HG02840 (cell line): ENCODE measurements at regions not wholly inside any gene's neighbourhood (a gene's known extent, or its start where the extent isn't known, plus 50 kb on each side); places are given as distances from the start of the nearest gene placed in this dataset.
"Not testable (repeated sequence)": the region's sequence is repeated elsewhere in the genome, so short reads cannot be mapped to it uniquely, and the experiment has no call there.

Experiments
- ATAC-seq: cut with Tn5 transposase; IDR thresholded peaks from one replicate; pipeline ENCODE4 v1.9.1; 2021; ENCODE audit warnings: mild to moderate bottlenecking, moderate library complexity, moderate number of reproducible peaks; ENCODE audit not compliant: unreplicated experiment, low FRiP score

DNA sequence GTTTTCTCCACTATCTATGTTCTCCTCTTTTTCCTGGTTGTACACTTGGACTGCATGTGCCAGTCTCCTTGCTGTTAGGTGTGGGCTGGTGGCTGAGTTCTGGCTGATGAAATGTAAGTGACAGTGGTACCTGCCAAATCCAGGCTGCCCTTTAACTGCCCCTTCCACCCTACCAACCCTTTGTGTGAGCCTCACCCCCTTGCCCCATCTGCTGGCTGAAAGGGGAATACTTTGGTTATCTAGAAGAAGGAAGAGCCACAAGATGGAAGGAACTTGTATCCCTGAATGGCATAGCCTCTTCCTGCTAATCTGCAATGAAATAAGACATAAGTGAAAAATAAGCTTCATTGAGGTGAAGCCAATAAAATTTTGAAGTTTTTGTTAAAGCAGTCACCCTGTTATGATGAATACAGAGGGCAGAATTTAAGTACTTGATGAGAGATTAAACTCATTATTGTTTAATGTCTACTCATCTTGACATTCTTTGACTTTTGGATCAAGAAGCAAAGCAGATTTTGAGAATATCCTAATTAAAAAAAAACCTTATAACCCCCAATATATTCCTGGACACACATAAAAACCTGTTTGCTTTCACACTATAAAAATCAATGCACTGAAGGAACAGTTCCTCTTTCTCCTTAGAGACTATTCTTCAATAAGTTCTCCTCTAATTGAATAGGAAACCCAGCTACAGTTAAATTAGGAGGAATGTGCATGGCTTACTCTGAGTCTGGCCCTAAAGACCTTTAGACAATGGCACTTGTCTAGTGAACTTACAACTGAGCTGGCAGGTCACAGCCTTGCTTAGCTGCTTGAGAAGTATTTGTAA is 262.6 kb upstream of the BTG1 start:
- ATAC-seq: no peak

DNA sequence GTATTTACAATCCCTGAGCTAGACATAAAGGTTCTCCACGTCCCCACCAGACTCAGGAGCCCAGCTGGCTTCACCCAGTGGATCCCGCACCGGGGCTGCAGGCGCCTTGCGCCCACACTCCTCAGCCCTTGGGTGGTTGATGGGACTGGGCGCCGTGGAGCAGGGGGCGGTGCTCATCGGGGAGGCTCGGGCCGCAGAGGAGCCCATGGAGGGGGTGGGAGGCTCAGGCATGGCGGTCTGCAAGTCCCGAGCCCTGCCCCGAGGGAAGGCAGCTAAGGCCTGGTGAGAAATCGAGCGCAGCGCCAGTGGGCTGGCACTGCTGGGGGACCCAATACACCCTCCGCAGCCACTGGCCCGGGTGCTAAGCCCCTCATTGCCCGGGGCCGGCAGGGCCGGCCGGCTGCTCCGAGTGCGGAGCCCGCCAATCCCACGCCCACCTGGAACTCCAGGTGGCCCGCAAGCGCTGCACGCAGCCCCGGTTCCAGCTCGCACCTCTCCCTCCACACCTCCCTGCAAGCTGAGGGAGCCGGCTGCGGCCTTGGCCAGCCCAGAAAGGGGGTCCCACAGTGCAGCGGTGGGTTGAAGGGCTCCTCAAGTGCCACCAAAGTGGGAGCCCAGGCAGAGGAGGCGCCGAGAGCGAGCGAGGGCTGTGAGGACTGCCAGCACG is 260.9 kb upstream of the BTG1 start:
- not testable (repeated sequence) for ATAC-seq

DNA sequence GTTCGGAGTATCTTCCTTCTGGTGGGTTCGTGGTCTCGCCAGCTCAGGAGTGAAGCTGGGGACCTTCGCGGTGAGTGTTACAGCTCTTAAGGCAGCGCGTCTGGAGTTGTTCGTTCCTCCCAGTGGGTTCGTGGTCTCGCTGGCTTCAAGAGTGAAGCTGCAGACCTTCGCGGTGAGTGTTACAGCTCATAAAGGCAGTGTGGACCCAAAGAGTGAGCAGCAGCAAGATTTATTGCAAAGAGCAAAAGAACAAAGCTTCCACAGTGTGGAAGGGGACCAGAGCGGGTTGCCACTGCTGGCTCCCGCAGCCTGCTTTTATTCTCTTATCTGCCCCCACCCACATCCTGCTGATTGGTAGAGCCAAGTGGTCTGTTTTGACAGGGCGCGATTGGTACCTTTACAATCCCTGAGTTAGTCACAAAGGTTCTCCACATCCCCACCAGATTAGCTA is 260.2 kb upstream of the BTG1 start:
- ATAC-seq: not testable (repeated sequence)

DNA sequence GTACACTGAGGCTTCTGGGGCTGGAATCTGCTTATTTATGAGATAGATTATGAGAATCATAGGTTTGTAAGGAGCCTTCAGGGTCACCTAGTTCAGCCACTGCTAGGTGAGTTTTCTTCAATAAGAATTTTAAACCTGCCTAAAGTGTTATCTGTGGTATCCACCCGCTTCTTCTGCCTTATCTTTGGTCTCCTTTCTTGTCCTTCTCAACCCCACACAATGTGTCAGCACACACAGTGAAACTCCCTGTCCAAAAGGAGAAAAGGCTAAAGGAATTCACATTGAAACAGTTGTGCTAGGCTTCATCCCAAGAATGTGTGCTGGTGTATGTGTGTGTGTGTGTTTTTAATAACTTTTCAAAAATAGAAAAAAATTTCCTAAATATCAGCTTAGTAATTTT is 259.3 kb upstream of the BTG1 start:
- ATAC-seq: no peak

DNA sequence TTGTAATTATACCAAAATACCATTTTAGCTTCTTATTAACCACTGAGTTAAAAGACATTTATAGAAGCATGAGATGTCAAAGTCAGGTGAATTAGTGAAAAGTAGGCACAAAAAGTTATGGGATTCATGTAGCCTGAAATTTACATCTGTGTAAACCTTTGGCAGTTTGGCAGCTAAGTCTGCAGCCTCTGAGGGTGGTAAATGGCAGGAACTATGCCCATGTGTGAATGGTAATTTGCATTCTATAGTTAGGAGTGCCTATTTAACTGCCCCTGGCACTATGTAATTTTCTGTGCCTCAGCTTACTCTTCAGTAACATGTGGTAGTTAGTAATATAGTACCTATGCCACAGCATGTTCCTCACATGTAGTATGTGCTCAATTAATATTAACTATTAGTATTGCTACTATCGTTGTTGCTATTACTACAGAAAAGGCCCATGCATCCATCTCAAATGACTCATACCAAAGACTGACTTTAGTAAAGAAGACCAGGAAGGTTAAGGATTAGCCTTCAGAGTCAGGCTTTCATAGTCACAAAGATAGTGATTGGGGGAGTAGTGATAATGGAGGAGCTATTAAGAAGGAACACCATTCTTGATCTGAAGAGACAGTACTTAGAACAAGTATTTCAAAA is 258.7 kb upstream of the BTG1 start:
- no peak for ATAC-seq

DNA sequence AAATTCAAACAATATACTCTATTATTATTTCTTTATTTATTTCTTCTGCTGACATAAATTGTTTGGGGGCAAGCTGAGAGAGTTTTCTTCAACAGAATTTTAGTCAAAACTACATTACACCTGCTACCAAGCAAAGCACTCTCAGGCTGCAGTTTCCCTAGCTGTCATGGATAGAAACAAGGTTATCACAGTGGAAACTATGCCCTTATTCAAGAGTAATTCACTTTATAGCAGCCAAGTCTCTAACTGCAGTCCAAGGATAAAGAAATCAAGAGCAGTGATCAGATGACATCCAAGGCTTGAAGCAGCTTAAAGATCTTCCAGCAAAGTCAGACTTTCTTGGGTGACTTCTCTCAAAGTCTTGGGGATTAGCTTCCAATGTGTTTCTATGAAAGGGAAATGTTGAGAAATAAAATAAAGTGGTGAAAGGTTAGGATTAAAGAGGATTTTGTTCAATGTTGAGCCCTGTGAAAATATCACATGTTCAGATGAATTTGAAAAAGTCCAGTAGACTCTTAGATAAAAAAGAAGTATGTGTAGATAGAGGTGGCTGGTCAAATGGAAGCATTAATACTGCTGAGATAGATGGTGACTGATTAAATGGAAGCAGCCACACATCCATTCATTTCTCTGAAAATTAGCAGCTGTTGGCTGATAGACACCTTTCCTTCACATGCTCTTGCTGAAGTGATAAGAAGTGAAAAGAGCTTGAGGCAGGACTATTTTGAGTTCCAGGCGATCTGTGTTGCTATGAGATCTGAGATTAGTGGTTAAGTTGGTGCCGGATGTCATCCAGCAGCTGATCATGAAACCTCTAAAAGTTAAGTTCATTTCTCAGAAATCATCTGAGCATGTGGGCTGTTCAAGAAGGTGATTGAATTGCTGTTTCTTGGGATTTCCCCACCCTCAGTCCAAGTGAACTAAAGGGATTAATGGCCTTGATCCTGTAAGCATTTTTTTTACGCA is 257.8 kb upstream of the BTG1 start:
- peak; percentile 77 for ATAC-seq

DNA sequence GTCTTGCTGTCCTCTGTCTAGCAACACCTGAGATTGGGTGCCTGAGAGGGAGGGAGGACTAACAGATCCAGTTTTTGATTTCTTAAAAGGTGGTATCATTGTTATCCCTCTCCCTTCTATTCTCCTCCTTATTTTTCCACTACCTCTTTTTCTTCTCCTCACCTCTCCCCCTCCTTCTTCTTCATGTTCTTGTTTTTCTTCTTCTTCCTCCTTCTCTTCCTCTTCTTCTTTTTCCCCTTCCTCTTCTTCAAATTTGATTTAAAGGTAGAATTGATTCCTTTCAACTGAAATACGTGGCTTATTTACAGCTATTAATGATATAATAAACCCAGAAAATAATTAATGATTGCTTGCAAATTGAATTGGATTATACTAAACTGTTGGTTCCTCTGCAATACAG is 256.8 kb upstream of the BTG1 start:
- no peak for ATAC-seq

DNA sequence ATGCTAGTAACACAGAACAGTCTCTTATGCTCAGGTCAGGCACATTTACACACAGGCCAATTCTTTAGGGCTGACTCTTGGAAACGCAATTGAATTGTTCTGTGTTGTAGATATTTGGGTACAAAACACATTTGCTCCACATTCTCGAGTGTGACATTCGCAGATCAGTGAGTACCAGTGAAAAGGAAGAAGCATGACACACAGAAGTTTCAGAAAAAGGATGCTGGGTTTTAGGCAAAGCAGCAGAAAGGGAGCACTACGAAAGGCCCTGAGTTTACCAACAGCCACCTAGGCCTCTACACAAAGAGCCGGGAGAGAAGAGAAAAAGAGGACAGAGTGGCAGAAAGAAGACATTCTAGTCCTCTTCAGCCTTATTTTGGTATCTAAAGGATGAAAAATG is 254.4 kb upstream of the BTG1 start:
- no peak for ATAC-seq

DNA sequence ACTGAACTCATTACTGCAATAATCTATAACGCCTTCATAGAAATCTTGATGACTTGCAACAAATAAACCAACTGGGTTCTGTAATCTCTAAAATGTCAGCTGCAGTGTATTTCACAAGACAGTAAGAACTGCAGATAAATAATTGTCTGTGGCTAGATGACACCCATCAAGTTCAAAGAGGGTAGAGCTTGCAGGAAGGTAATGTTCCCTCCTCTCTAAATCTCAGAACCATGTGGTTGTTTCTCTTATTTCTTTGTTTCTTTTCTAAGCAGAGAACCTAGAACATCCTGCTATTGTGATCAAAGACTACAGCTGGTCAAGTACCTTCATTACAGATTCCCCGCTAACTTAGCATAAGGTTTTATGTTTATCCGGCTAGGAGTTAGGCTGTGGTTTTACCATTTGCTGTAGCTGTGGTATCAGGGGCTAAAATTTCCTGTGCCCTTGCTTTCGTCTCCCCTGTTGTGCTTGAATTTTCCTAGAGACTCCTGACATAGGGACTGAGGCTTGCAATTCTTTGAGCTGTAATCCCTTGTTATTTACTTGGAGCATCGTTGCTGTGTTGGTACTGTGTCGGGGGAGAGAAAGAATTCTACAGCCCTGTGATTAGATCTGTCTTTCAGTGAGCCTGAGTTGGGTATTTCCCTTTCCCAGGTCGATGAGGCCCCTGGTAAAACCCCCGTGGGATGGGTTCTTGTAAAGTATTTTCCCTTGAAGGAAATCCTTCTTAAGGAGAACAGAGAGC is 253.1 kb upstream of the BTG1 start:
- no peak for ATAC-seq

DNA sequence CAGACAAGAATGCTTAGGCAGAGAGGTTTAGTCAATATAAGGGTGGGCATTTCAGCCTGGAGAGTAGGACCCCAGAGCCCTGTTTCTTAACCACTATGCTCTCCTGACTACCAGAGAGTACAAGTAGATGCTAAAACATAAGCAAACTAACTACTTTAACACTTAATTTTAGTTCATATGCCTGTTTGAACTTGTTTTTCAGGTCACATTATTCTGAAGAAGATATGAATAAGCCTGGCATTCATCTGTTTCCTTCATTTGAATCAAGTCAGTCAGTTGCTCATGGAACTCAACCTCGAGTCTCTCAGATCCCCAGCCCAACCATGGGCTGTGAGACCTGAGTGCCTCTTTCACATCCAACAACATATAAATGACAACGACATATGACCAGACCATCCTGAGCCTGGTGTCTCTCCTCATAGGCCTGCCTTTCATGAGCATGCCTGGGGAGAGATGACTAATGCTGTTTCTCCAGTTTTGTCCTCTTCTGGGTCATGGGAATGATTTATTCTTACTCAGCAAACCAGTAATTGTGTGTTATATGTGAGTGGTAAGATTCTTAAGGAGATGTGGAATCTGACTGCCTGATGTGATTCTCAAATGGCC is 251.1 kb upstream of the BTG1 start:
- ATAC-seq: no peak

DNA sequence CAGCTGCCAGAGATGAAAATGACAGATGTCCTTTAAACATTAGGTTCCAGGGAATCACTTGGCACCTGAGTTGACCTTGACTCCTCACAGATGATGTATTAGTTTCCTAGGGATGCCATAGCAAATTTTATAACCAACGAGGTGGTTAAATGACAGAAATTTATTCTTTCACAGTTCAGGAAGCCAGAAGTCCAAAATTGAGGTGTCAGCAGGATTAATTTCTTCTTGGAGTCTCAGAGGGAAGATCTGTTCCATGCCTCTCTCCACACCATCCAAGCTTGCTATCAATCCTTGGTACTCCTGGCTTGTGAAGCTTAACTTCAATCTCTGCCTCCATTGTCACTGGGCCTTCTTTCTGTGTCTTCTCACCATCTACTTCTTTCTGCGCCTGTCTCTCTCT is 249.7 kb upstream of the BTG1 start:
- no peak for ATAC-seq

DNA sequence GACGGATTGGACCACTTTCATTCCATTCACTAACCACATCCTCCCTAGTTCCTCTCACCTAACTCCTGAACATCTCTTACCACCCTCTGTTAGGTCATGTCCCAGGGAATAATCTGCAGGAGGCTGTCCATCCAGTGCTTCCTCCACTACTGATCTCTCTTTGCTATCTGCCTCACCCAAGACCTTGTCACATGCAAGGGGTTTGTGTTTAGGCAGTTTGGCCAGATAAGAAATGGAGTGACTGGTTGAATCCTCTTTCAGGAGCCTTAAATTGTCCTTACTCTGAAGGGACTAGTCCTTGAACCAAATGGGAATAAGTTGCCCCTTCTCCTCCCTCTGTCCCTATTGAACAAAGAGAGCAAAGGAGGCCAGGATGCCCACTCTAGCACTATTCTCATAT is 249.2 kb upstream of the BTG1 start:
- no peak for ATAC-seq

DNA sequence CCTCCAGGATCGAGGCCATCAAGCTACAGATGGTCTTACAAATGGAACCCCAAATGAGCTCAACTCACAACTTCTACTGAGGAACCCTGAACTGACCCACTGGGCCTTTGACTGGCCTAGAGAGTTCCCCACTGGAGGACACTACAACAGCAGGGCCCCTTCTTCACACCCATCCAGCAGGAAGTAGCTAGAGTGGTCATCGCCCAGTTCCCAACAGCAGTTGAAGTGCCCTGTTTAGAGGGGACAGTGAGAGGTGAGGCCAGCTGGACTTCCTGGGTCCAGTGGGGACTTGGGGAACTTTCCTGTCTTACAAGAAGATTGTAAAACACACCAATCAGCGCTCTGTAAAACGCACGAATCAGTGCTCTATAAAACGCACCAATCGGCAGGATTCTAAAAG is 247.9 kb upstream of the BTG1 start:
- ATAC-seq: no peak

DNA sequence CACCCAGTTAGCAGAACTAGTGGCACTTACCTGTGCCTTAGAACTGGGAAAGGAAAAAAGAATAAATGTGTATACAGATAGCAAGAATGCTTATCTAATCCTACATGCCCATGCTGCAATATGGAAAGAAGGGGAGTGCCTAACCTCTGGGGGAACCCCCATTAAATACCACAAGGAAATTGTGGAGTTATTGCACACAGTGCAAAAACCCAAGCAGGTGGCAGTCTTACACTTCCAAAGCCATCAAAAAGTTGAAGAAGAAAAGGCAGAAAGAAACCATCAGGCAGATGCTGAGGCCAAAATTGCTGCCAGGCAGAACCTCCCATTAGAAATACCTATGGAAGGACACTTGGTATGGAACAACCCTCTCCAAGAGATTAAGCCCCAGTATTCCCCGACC is 246.1 kb upstream of the BTG1 start:
- not testable (repeated sequence) for ATAC-seq

DNA sequence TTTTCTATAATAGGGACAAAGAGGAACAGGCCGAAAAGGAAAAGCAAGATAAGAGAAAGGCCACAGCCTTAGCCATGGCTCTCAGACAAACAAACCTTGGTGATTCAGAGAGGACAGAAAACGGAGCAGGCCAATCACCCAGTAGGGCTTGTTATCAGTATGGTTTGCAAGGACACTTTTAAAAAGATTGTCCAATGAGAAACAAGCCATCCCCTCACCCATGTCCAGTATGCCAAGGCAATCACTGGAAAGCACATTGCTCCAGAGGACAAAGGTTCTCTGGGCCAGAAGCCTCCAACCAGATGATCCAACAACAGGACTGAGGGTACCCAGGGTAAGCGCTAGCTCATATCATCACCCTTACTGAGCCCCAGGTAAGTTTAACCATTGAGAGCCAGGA is 243.8 kb upstream of the BTG1 start:
- ATAC-seq: no peak

DNA sequence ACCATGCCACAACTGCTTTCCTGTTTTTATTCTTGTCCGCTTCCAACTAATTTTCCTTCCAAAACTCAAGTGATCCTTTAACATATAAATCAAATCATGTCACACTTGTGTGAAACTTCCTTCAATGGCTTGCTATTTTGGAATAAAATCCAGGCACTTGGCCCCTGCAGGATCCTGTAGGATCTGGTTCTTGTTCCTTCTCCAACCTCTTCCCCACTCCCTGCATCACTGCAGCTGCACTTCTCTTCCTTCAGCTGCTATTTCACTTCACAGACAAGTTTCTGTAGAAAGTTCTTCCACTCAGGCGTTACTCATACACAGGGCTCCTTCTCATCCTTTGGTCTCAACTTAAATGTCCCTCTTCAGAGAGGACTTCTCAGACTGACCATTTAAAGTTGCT is 239.7 kb upstream of the BTG1 start:
- ATAC-seq: no peak

DNA sequence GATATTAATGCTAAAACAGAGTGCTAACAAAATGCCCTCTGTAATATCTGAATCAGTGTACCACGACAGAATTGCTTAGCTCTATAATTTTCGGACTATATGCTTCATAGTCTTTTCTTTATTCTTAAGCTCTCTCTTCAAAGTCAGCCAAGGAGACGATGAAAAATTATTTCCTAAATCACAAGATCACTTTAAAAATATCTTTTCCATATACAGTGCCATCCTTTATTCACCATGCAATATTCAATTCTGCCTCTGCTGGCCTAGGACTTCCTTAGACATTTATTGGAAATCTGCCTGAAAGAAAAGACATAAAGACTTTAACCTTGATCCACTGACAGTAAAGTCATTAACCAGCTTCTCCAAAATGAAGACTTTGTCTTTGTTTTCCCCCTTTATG is 238.9 kb upstream of the BTG1 start:
- ATAC-seq: no peak

DNA sequence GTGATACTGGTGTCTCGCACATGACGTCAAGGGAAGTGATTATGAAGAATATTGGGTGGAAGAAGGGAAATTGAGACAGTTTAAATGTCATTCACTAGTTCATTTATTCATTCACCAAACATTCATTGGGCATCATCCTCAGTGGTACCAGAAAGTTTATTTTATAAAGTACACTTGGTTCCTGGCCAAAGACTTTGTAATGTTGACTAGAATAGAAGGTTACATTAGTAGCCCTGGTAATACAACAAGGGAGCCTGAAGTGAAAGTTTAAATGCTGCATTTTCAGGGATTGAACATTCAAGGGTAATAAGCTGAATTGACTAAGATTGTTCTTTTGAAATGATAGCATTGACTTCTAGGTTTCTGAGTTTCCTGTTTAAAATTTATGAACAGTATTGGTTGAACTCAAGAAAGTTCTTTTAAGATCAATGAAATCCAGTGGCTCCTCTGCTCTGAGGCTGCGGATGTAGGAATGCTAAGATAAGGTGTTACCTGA is 236.8 kb upstream of the BTG1 start:
- no peak for ATAC-seq

DNA sequence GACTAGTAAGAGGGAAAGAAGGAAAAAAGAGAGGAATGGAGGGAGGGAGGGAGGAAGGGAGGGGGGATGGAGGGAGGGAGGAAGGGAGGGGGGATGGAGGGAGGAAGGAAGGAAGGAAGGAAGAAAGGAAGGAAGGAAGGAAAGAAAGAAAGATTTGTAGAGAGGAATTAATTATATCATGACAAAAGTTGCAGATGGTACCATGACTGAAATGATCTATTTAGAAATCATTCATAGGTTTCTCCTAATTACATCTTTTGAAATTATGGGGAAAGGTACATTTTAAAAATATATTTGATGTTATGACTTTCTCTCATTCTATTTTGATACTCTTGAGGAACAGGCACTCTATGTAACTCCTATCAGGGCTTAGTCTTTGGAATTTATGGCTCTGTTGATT is 236.2 kb upstream of the BTG1 start:
- no peak for ATAC-seq
